ENCODE measurements at regions not wholly inside any gene's neighbourhood (a gene's known extent, or its start where the extent isn't known, plus 50 kb on each side); places are given as distances from the start of the nearest gene placed in this dataset.

DNA sequence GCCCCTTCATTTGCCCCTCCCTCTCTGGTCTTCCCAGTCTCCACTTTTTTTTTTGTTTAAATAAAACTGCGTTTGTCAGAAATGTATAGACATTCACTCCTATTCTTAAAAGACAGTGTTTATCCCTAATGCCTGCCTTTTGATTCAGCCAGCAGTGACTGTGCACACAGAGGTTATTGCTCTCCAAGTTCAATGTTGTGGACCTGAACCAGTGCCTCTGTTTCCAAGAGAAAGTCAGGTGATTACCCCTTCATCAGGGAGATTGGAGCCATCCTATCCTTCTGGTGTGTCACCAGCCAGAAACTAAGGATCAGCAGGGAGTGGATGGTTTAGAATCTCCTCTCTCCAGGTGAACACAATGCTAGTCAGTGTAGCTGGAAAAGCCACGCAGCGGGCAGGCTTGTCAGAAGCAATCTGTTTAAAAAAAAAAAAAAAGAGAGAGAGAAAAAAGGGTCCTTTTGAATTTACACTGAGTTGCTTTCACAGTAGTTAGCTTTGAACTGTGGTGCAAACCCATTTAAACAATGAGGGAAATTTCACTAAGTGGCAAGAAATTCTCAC is 167.5 kb upstream of the DMRT1 start:
- no peaks in the 10 kb centered on the region for H3K27me3 ChIP-seq (replicated peaks; ENCODE audit: control insufficient read depth, insufficient read depth, low read length)
- no peak overlapping the region for H3K9ac ChIP-seq (ENCODE audit: low read length)
- H3K4me1 ChIP-seq (ENCODE audit: control insufficient read depth, insufficient read depth, low read length): peaks cover 11% of the 10 kb centered on the region
- H3K9me3 ChIP-seq (ENCODE audit: control insufficient read depth, low read length): peaks cover 7% of the 10 kb centered on the region
- no peak for DNase-seq (ENCODE audit: low read depth)
- H3K4me3 ChIP-seq (ENCODE audit: low read length): no peak overlapping the region
- H3K36me3 ChIP-seq (ENCODE audit: control insufficient read depth, insufficient read depth, low read length, severe bottlenecking): no peaks in the 10 kb centered on the region

DNA sequence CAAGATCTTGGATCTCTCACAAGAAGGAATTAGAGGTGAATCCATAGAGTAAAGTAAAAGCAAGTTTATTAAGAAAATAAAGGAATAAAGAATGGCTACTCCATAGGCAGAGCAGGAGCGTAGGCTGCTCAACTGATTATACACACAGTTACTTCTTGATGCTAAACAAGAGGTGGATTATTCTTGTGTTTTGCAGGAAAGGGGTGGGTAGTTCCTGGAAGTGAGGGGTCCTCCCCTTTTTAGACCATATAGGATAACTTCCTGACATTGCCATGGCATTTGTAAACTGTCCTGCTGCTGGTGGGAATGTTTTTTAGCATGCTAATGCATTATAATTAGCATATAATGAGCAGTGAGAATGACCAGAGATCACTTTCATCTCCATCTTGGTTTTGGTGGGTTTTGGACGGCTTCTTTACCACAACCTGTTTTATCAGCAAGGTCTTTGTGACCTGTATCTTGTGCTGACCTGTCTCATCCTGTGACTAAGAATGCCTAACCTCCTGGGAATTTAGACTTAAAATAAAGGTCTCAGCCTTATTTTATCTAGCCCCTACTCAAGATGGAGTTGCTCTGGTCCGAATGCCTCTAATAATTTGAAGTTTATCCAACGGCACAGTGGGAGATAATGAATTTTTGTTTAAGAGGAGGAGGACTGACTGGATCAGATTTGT is 165.7 kb upstream of the DMRT1 start:
- Histone ChIP-seq H3K4me1 (ENCODE audit: control insufficient read depth, insufficient read depth, low read length) (peaks cover 11% of the 10 kb centered on the region), H3K4me3 (ENCODE audit: low read length) (no peak overlapping the region), H3K27me3 (replicated peaks; ENCODE audit: control insufficient read depth, insufficient read depth, low read length) (no peaks in the 10 kb centered on the region), H3K9ac (ENCODE audit: low read length) (no peak overlapping the region), H3K36me3 (ENCODE audit: control insufficient read depth, insufficient read depth, low read length, severe bottlenecking) (no peaks in the 10 kb centered on the region), H3K9me3 (ENCODE audit: control insufficient read depth, low read length) (no peaks in the 10 kb centered on the region)
- no peak for DNase-seq (ENCODE audit: low read depth)

DNA sequence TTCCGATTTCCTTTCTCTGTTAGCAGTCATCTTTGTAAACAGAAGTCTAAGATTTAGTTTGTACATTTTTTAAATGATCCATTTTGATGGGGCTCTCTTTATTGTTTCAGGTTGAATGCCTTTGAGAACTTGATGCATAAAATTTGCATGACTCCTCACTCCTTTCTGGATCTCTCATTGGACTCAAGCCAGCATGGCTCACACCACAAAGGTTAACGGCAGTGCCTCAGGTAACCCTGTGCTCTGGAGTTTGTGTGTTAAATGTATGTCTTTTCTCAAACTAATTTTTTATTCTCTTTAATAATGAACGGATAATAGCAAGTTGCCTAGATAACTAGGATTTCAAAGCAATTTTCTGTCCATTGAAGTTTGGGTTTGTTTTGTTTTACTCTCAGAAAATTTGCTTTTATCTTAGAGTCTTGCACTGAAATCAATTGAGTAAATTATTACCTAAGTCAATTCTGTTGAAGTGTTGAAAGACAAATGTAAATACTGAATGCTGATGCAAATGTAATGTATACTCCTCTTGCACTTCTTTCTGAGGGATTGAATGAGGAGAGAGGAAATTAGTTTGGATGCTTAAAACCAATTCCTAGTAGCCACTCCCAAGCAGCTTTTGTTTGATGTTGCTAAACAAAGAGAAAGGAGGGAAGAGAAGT is 164.6 kb upstream of the DMRT1 start:
- Histone ChIP-seq H3K27me3 (replicated peaks; ENCODE audit: control insufficient read depth, insufficient read depth, low read length) (no peaks in the 10 kb centered on the region), H3K9ac (ENCODE audit: low read length) (peak overlapping the region; percentile 65), H3K36me3 (ENCODE audit: control insufficient read depth, insufficient read depth, low read length, severe bottlenecking) (no peaks in the 10 kb centered on the region), H3K4me3 (ENCODE audit: low read length) (peak overlapping the region; percentile 78), H3K4me1 (ENCODE audit: control insufficient read depth, insufficient read depth, low read length) (peaks cover 11% of the 10 kb centered on the region), H3K9me3 (ENCODE audit: control insufficient read depth, low read length) (no peaks in the 10 kb centered on the region)
- no peak for DNase-seq (ENCODE audit: low read depth)

DNA sequence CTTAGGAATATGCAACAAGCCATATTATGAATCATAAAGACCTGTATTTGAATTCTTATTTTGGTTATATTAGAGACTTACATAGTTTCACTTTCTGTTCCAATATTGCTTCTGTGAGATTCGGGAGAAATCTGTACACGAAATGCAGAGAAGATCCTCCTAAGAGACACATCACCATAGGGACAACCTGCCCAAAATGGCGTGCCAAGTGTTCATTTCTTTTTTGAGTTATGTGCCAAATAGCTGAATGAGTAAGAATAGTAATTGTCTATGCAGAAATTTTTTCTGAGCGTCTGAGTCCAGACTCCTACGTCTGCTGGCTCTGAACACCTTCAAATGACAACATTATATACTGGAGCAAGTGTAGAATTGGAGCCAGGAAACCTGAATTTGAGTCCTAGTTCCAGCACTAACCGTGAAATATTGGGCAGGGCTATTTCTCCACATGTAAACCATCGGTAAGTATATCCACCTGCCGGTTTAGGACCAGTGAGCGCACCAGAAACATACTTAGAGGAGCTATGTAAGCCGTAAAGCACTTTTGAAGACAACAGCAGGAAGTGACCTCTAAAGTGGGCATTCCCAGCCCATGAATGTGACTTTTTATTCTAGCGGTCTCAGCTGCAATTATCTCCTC is 163.9 kb upstream of the DMRT1 start:
- Histone ChIP-seq H3K9me3 (ENCODE audit: control insufficient read depth, low read length) (no peaks in the 10 kb centered on the region), H3K9ac (ENCODE audit: low read length) (peak overlapping the region; percentile 65), H3K27me3 (replicated peaks; ENCODE audit: control insufficient read depth, insufficient read depth, low read length) (no peaks in the 10 kb centered on the region), H3K4me1 (ENCODE audit: control insufficient read depth, insufficient read depth, low read length) (peaks cover 17% of the 10 kb centered on the region), H3K36me3 (ENCODE audit: control insufficient read depth, insufficient read depth, low read length, severe bottlenecking) (no peaks in the 10 kb centered on the region), H3K4me3 (ENCODE audit: low read length) (peak overlapping the region; percentile 78)
- DNase-seq (ENCODE audit: low read depth): no peak

DNA sequence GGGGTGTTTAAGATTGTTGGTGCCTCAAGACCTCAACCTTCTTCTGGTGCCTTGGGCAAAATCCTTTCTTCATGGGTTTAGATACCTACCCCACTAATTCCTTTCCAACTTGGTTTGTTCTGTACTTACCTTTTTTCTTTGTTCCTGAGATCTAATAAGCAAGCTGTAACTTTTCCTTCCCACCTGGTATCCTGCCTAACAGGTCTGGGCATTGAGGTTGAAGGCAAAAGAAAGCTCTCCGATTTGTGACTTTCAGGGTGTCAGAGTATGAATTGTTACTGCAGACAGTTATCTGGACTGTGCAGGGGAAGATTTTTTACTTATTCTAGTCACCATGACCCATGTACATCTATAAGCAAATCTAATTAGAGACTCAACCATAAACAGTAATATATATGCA is 162.6 kb upstream of the DMRT1 start:
- no peak for DNase-seq (ENCODE audit: low read depth)
- no peaks in the 10 kb centered on the region for H3K36me3 ChIP-seq (ENCODE audit: control insufficient read depth, insufficient read depth, low read length, severe bottlenecking)
- no peak overlapping the region for H3K4me3 ChIP-seq (ENCODE audit: low read length)
- H3K9ac ChIP-seq (ENCODE audit: low read length): no peak overlapping the region
- H3K4me1 ChIP-seq (ENCODE audit: control insufficient read depth, insufficient read depth, low read length): peaks cover 31% of the 10 kb centered on the region
- no peaks in the 10 kb centered on the region for H3K27me3 ChIP-seq (replicated peaks; ENCODE audit: control insufficient read depth, insufficient read depth, low read length)
- no peaks in the 10 kb centered on the region for H3K9me3 ChIP-seq (ENCODE audit: control insufficient read depth, low read length)

DNA sequence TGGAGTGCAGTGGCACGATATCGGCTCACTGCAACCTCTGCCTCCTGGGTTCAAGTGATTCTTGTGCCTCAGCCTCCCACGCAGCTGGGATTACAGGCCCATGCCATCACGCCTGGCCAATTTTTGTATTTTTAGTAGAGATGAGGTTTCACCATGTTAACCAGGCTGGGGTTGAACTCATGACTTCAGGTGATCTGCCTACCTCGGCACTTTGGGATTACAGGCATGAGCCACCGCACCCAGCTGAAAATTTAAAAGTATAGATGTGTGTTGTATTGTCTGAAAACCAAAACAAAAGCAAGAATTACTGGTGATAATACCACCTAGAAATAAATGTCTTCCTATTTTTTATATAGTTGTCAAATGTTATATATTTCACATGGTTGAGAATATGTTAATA is 162.0 kb upstream of the DMRT1 start:
- Histone ChIP-seq H3K9me3 (ENCODE audit: control insufficient read depth, low read length) (no peaks in the 10 kb centered on the region), H3K4me1 (ENCODE audit: control insufficient read depth, insufficient read depth, low read length) (peaks cover 31% of the 10 kb centered on the region), H3K4me3 (ENCODE audit: low read length) (no peak overlapping the region), H3K27me3 (replicated peaks; ENCODE audit: control insufficient read depth, insufficient read depth, low read length) (no peaks in the 10 kb centered on the region), H3K36me3 (ENCODE audit: control insufficient read depth, insufficient read depth, low read length, severe bottlenecking) (no peaks in the 10 kb centered on the region), H3K9ac (ENCODE audit: low read length) (no peak overlapping the region)
- no peak for DNase-seq (ENCODE audit: low read depth)

DNA sequence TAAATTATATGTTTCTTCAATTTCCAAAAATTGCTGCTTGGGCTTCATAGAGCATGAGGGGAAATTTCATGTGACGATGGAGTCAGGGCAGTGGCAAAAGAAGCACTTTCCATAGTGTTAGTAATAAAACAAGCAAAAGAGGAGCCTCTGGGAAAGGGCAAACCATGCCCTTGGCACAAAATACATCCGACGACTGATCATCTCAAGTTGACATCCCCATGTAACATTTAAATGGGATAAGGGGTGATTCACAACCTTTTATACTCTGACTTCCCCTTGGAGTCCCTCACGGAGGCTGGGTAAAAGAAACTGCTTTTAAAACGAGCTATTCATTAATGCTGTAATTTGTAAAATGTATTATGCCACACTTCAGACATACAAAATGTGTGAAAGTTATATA is 161.4 kb upstream of the DMRT1 start:
- no peaks in the 10 kb centered on the region for H3K9me3 ChIP-seq (ENCODE audit: control insufficient read depth, low read length)
- peaks cover 31% of the 10 kb centered on the region for H3K4me1 ChIP-seq (ENCODE audit: control insufficient read depth, insufficient read depth, low read length)
- no peak for DNase-seq (ENCODE audit: low read depth)
- H3K27me3 ChIP-seq (replicated peaks; ENCODE audit: control insufficient read depth, insufficient read depth, low read length): no peaks in the 10 kb centered on the region
- H3K4me3 ChIP-seq (ENCODE audit: low read length): no peak overlapping the region
- no peak overlapping the region for H3K9ac ChIP-seq (ENCODE audit: low read length)
- H3K36me3 ChIP-seq (ENCODE audit: control insufficient read depth, insufficient read depth, low read length, severe bottlenecking): no peaks in the 10 kb centered on the region

DNA sequence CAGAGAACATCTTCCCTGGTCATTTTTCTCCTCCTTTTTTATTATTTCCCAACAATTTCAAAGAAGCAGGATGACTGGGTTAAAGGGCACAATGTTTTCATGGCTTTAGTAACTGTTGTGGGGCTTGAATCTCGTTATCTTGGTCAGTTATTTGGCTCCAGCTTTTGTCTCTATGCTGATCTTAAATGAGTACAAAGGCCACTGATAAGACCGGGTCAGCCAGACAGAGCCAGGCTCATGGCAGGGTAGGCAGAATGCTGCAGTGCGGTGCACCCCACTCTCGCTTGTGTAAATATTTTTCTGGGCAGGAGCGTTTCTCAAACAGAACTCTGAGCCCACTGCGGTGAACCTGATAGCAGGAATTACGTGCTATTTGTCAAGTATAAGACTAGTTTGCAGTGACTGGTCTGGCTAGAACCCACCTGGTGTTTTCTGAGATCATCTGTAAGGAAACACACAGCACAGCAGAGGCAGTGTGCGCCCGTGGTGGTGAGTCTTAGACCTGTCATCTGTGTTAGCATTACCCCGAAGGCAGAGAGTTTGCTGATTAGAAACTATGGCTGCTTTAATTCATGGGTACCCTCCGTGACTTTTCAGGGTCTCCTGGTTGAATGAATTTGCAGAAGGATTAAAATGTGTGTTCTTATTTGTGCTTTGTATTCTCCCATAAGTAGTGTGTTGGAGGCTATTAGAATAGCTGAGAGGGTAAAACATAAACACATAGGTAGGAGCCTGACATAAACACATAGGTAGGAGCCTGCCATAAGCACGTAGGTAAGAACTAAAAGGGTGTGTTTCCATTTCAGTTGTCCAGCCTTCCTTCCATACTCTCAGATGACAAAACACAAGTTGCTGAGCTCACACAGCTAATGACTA is 158.6 kb upstream of the DMRT1 start:
- H3K27me3 ChIP-seq (replicated peaks; ENCODE audit: control insufficient read depth, insufficient read depth, low read length): no peaks in the 10 kb centered on the region
- H3K4me3 ChIP-seq (ENCODE audit: low read length): peak overlapping the region; percentile 89
- H3K36me3 ChIP-seq (ENCODE audit: control insufficient read depth, insufficient read depth, low read length, severe bottlenecking): no peaks in the 10 kb centered on the region
- peaks cover 50% of the 10 kb centered on the region for H3K4me1 ChIP-seq (ENCODE audit: control insufficient read depth, insufficient read depth, low read length)
- H3K9ac ChIP-seq (ENCODE audit: low read length): peak overlapping the region; percentile 96
- H3K9me3 ChIP-seq (ENCODE audit: control insufficient read depth, low read length): no peaks in the 10 kb centered on the region
- peak; percentile 41 for DNase-seq (ENCODE audit: low read depth)

DNA sequence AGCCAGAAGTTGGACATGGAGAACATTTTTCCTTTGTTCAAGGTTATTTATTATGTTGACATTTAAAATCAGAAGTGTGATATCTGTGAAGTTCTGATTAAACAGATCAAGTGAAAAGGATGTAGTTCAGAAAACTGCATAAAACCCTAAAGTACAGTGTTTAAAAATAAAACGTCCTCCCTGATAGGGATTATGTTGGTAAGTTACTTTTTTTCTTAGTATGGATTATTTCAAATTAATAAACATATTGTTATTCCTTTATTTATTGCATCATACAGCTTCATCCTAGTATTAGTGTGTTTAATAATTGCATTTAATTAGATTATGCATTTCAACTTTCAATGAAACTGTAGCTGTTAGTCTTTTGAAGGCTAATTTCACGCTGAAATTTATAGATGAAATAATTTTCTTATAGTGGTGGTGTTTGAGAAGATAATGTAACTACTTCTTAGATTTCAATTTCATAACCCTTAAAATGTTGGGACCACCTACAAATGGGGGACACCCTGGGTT is 157.9 kb upstream of the DMRT1 start:
- H3K36me3 ChIP-seq (ENCODE audit: control insufficient read depth, insufficient read depth, low read length, severe bottlenecking): no peaks in the 10 kb centered on the region
- no peaks in the 10 kb centered on the region for H3K27me3 ChIP-seq (replicated peaks; ENCODE audit: control insufficient read depth, insufficient read depth, low read length)
- DNase-seq (ENCODE audit: low read depth): no peak
- H3K4me1 ChIP-seq (ENCODE audit: control insufficient read depth, insufficient read depth, low read length): peaks cover 53% of the 10 kb centered on the region
- peak overlapping the region; percentile 96 for H3K9ac ChIP-seq (ENCODE audit: low read length)
- no peaks in the 10 kb centered on the region for H3K9me3 ChIP-seq (ENCODE audit: control insufficient read depth, low read length)
- H3K4me3 ChIP-seq (ENCODE audit: low read length): peak overlapping the region; percentile 89

DNA sequence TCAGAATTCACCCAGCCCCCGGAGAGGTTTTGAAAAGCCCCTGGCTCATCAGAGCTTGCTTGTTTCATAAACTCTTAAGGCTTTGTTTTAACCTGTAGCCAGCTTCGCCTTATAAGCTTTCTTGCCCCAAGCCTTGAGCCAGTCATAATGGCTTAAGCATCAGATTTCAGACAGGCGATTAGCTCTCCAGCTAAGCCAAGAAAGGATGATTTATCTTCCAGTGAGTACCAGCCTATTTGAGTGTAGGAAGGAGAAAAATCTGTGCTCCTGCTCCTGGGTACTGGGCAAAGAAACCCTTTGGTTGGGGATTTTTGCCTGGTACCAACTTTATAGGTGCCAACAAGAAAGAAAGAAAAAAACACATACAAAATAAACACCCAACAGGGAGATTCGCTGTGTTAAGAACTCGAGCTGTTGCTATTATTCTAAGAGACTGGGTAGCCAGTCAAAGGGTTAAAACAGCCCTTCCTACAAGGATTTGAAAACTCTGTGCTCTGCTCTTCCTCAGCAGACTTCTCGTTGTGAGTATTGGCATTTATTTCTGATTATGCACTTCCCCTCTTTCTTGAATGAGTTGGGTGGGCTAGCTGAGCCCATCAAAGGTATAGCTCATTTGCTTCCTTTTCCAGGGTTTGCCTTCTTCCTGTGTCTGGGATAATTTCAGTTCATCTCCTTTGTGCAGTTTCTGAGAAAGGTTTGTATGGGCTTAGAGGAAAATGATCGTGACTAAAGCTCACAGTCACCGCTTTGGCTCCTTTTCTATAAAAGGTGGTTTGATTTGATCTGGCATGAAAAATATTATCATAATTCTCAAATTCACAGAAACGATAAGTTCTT is 157.2 kb upstream of the DMRT1 start:
- Histone ChIP-seq H3K36me3 (ENCODE audit: control insufficient read depth, insufficient read depth, low read length, severe bottlenecking) (peaks cover 3% of the 10 kb centered on the region), H3K4me3 (ENCODE audit: low read length) (peak overlapping the region; percentile 89), H3K4me1 (ENCODE audit: control insufficient read depth, insufficient read depth, low read length) (peaks cover 60% of the 10 kb centered on the region), H3K27me3 (replicated peaks; ENCODE audit: control insufficient read depth, insufficient read depth, low read length) (no peaks in the 10 kb centered on the region), H3K9ac (ENCODE audit: low read length) (peak overlapping the region; percentile 96), H3K9me3 (ENCODE audit: control insufficient read depth, low read length) (no peaks in the 10 kb centered on the region)
- DNase-seq (ENCODE audit: low read depth): peak; percentile 75

Measured in adipocyte (in vitro differentiated cells).